ENCODE measurements at regions not wholly inside any gene's neighbourhood (a gene's known extent, or its start where the extent isn't known, plus 50 kb on each side); places are given as distances from the start of the nearest gene placed in this dataset.

GRCh38 chr14:26174395-26174794 is 423.4 kb downstream of the NOVA1 start:
- no peak for TF ChIP-seq CTCF (IDR thresholded peaks at IDR 0.05)
- TF ChIP-seq POLR2A (IDR thresholded peaks at IDR 0.05), result no peak
